Naive thymus-derived CD8-positive, alpha-beta T cell (primary cell): ENCODE measurements at regions not wholly inside any gene's neighbourhood (a gene's known extent, or its start where the extent isn't known, plus 50 kb on each side); places are given as distances from the start of the nearest gene placed in this dataset.
"Not testable (repeated sequence)": the region's sequence is repeated elsewhere in the genome, so short reads cannot be mapped to it uniquely, and the experiment has no call there.

ENCODE experiments used
- ATAC-seq, 2 donors: fragments of 150-1000 bp; cut with Tn5 transposase in 1 of 2; sonication (Bioruptor Pico), chemical (Tn5 transposase) in 1 of 2; 1 replicate in 1 of 2; 2 replicates in 1 of 2; pipeline ENCODE4 v1.10.0; 2021; ENCODE audit warnings: mild to moderate bottlenecking in 2 of 2, moderate library complexity in 2 of 2
- POLR2A ChIA-PET: fragments of 350-600 bp; sonication (Branson Sonifier 250); formaldehyde crosslinking; loops from one replicate; lab custom pipeline; 2021; ENCODE audit warnings: antibody characterized with exemption; lab: Charles Lee
- DNase-seq, 10 donors: peaks; one replicate each; pipeline versions ENCODE4 v3.0.0 to v3.0.0-alpha.2; 2020 to 2022
- H3K27ac Mint-ChIP-seq, 10 donors: one replicate each; pipeline ENCODE4 v1.8.0; 2020 to 2022; ENCODE audit warnings: mild to moderate bottlenecking in 10 of 10, mixed read lengths in 10 of 10, moderate library complexity in 4 of 10, inconsistent platforms in 1 of 10
- H3K27me3 Mint-ChIP-seq, 5 donors: one replicate each; pipeline ENCODE4 v1.8.0; 2021 to 2022; ENCODE audit warnings: mixed read lengths in 5 of 5
- H3K36me3 Mint-ChIP-seq, 3 donors: one replicate each; pipeline ENCODE4 v1.8.0; 2020 to 2022; ENCODE audit warnings: mixed read lengths in 3 of 3, mild to moderate bottlenecking in 2 of 3, inconsistent platforms in 1 of 3
- H3K4me1 Mint-ChIP-seq, 4 donors: one replicate each; pipeline ENCODE4 v1.8.0; 2021 to 2022; ENCODE audit warnings: mixed read lengths in 4 of 4
- H3K4me3 Mint-ChIP-seq, 10 donors: one replicate each; pipeline ENCODE4 v1.8.0; 2020 to 2022; ENCODE audit warnings: mild to moderate bottlenecking in 10 of 10, mixed read lengths in 10 of 10, moderate library complexity in 6 of 10, inconsistent platforms in 1 of 10
- H3K9me3 Mint-ChIP-seq, 9 donors: one replicate each; pipeline ENCODE4 v1.8.0; 2020 to 2022; ENCODE audit warnings: mixed read lengths in 9 of 9, mild to moderate bottlenecking in 3 of 9, inconsistent platforms in 1 of 9, moderate library complexity in 1 of 9

DNA sequence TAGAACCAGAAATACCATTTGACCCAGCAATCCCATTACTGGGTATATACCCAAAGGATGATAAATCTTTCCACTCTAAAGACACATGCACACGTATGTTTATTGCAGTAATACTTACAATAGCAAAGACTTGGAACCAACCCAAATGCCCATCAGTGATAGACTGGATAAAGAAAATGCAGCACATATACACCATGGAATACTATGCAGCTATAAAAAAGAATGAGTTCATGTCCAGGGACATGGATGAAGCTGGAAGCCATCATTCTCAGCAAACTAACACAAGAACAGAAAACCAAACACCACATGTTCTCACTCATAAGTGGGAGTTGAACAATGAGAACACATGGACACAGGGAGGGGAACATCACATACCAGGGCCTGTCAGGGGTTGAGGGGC lies 137.9 kb downstream of the PXDC1 start:
- H3K4me1 Mint-ChIP-seq, DNase-seq, H3K27me3 Mint-ChIP-seq, H3K4me3 Mint-ChIP-seq, ATAC-seq, H3K36me3 Mint-ChIP-seq, H3K9me3 Mint-ChIP-seq, POLR2A ChIA-PET: not testable (repeated sequence)
- peak overlapping the region in 1 of 10 donors; percentile 28 for H3K27ac Mint-ChIP-seq

DNA sequence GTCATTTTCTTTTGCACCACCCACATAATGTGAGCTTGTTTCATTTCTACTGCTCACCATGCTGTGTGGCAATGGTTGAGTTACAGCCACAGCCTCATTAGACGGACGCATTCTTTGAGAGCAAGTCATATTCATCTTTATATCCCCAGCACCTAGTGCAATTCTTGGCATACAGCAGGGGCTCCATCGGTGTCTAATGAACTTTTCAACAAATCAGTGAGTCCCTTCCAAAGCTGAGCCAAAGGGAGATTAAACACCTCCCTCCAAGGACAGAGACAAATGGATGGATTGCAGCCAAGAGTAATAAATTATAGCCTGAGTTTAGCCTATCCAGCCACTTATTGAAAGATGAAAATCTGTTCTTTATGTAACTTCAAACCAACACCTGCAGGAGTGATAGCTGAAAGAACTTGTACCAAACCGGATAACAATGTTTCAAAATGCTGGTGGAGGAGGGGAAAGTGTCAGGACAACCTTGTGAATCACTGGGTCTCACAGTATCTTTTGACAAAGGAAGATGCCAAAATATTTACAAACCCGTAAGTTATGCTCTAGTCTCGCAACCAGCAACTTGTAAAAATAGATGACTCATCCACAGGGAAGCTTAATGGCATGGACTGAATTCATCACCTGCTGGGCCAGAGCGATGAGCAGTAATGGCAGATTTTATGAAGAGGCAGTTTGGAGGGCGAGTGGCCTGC lies 139.0 kb downstream of the PXDC1 start:
- no peak overlapping the region for H3K27ac Mint-ChIP-seq

DNA sequence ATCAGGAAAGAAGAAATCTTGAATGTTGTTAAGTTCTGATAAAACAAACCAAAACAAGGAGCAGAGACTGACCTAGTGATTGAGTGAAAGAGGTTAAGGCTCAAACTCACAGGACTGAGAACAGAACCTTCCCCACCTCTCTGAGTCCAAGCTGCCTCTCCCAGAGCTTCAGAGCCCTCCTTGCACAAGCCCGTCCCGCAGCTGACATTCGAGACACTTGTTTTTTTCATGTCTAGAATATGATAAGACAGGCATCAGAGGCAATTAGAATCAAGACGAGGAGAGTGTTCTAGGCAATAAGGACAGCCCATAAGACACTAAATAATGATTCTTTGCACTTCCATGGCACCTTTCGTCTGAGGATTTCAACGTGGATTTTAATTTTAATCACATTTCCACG lies 140.6 kb downstream of the PXDC1 start:
- Mint-ChIP-seq H3K4me3 (no peak overlapping the region), H3K27ac (no peak overlapping the region), H3K9me3 (no peaks in the 10 kb centered on the region), H3K36me3 (no peaks in the 10 kb centered on the region), H3K27me3 (peaks cover 0 to 9% (median 4%) of the 10 kb centered on the region in 5 donors), H3K4me1 (no peaks in the 10 kb centered on the region)
- POLR2A ChIA-PET, result no interaction called here
- DNase-seq (no peak), ATAC-seq (no peak)

More for the DNA sequence above, 139.0 kb downstream of the PXDC1 start:
- POLR2A ChIA-PET, result no interaction called here
- H3K9me3 Mint-ChIP-seq, result no peaks in the 10 kb centered on the region
- no peaks in the 10 kb centered on the region for H3K36me3 Mint-ChIP-seq
- no peak overlapping the region for H3K4me3 Mint-ChIP-seq
- no peaks in the 10 kb centered on the region for H3K4me1 Mint-ChIP-seq
- H3K27me3 Mint-ChIP-seq, result peaks cover 0 to 9% (median 4%) of the 10 kb centered on the region in 5 donors
- ATAC-seq (no peak), DNase-seq (no peak)

DNA sequence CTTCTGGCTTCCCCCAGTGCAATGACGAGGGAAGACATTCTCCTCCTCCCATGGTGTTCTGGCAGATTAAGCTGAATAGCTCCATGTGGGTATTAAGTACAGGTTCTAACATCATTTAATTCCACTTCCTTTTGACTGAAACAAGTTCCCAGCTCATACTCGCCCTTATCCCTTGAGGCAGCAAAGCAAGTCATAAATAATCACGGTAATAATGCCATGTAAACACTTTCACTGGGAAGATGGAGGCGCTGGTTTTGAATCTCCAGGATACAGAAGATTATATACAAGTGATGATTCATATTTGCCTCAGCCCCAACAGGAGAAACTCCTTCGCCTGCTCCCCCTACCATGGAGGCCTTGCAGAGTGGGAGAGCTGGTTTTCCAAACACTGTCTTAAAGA lies 141.3 kb downstream of the PXDC1 start:
- H3K36me3 Mint-ChIP-seq, result no peaks in the 10 kb centered on the region
- H3K27me3 Mint-ChIP-seq, result peaks cover 0 to 9% (median 4%) of the 10 kb centered on the region in 5 donors
- POLR2A ChIA-PET, result no interaction called here
- no peaks in the 10 kb centered on the region for H3K4me1 Mint-ChIP-seq
- no peaks in the 10 kb centered on the region for H3K9me3 Mint-ChIP-seq
- ATAC-seq (no peak), DNase-seq (no peak)
- no peak overlapping the region for H3K27ac Mint-ChIP-seq
- no peak overlapping the region for H3K4me3 Mint-ChIP-seq

DNA sequence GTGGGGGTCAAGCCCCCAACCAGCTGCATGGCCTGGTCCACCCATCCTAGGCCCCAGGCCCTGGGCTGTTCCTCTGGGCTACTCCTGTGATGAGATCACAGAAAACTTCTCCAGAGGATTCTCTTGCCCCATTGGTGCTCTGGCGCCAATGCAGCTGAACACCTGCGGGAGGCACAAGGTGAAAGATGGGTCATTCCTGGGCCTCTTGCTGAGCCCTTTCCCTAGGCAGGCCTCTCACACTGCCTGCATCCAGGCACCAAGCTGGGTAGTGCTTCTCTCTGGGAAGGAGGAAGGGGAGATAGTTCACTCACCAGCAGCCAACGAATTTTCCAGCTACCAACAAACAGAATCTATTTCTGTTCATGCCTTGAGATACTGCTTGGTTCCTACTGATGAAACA lies 142.1 kb downstream of the PXDC1 start:
- no peaks in the 10 kb centered on the region for H3K9me3 Mint-ChIP-seq
- H3K27ac Mint-ChIP-seq, result no peak overlapping the region
- H3K4me1 Mint-ChIP-seq, result no peaks in the 10 kb centered on the region
- no peak overlapping the region for H3K4me3 Mint-ChIP-seq
- DNase-seq (peak in 1 of 10 donors; percentile 8), ATAC-seq (no peak)
- no peaks in the 10 kb centered on the region for H3K36me3 Mint-ChIP-seq
- POLR2A ChIA-PET, result no interaction called here
- H3K27me3 Mint-ChIP-seq, result peaks cover 0 to 9% (median 4%) of the 10 kb centered on the region in 5 donors

- POLR2A ChIA-PET, result no interaction called here
- peaks cover 0 to 9% (median 4%) of the 10 kb centered on the region in 5 donors for H3K27me3 Mint-ChIP-seq
- ATAC-seq (no peak), DNase-seq (no peak)
- no peak overlapping the region for H3K4me3 Mint-ChIP-seq
- no peak overlapping the region for H3K27ac Mint-ChIP-seq
- H3K9me3 Mint-ChIP-seq, result peaks cover 0 to 10% (median 0%) of the 10 kb centered on the region in 9 donors
- peaks cover 0 to 10% (median 6%) of the 10 kb centered on the region in 4 donors for H3K4me1 Mint-ChIP-seq
- no peaks in the 10 kb centered on the region for H3K36me3 Mint-ChIP-seq
Measured at GRCh38 chr6:3608159-3608558, 143.4 kb downstream of the PXDC1 start.

DNA sequence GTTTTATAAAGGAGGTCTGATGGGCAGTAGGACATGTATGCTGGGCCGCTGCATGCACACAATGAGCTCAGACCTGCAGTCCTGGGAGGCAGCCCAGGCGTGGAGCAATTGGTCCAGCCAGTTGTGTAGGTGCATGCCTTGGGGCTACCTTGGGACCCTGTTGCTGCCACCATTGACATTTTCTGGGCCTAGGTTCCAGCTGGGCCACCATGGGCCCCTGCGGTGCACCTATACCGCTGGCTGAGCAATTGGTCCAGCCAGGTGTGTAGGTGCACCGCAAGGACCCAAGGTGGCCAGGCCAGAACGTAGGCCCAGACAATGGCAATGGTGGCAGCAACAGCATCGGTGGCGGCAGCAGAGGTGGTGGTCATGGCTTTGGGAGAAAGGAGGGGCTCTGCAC lies 143.9 kb downstream of the PXDC1 start:
- Mint-ChIP-seq H3K4me1 (peaks cover 0 to 16% (median 7%) of the 10 kb centered on the region in 4 donors), H3K27ac (peak overlapping the region in 1 of 10 donors; percentile 25), H3K9me3 (peaks cover 0 to 13% (median 3%) of the 10 kb centered on the region in 9 donors), H3K36me3 (peaks cover 0 to under 1% (median 0%) of the 10 kb centered on the region in 3 donors), H3K27me3 (peaks cover 2 to 8% (median 4%) of the 10 kb centered on the region in 5 donors), H3K4me3 (no peak overlapping the region)
- DNase-seq (no peak), ATAC-seq (no peak)
- POLR2A ChIA-PET, result no interaction called here

DNA sequence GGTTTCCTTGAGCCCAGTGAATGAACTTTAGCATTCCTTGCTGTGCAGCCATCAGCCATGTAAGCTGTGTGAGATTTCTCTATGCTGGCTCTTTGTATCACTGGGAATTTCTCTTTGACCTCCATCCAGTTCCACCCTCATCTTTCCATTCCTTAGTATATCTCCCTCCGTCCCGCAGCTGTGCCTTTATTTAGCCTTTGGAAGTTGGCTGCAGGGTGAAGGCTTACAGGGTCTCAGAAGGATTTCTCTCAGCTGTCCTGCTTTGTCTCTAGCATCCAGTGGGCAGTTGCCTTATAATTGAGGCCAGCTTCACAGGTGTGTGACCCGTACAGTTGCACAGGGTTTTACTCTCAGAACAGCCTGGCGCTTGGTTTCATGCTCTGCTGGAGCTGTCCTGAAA lies 144.3 kb downstream of the PXDC1 start:
- peak overlapping the region in 1 of 10 donors; percentile 62 for H3K27ac Mint-ChIP-seq
- peaks cover 4 to 11% (median 6%) of the 10 kb centered on the region in 5 donors for H3K27me3 Mint-ChIP-seq
- H3K9me3 Mint-ChIP-seq, result peaks cover 2 to 17% (median 7%) of the 10 kb centered on the region in 9 donors
- ATAC-seq (no peak), DNase-seq (no peak)
- H3K4me1 Mint-ChIP-seq, result peaks cover 0 to 20% (median 7%) of the 10 kb centered on the region in 4 donors
- POLR2A ChIA-PET, result no interaction called here
- H3K36me3 Mint-ChIP-seq, result peaks cover 0 to 5% (median 4%) of the 10 kb centered on the region in 3 donors
- no peak overlapping the region for H3K4me3 Mint-ChIP-seq

- POLR2A ChIA-PET, result no interaction called here
- ATAC-seq, result no peak
- Mint-ChIP-seq H3K36me3 (peaks cover 0 to 21% (median 14%) of the 10 kb centered on the region in 3 donors), H3K4me1 (peaks cover 0 to 20% (median 7%) of the 10 kb centered on the region in 4 donors), H3K9me3 (peaks cover 9 to 38% (median 25%) of the 10 kb centered on the region in 9 donors), H3K27ac (peak overlapping the region in 3 of 10 donors; percentile 45 to 61 (median 49)), H3K27me3 (peaks cover 0 to 15% (median 6%) of the 10 kb centered on the region in 5 donors), H3K4me3 (peak overlapping the region in 1 of 10 donors; percentile 13)
- DNase-seq, result no peak
Measured at GRCh38 chr6:3603340-3604130, 146.7 kb upstream of the SLC22A23 start.

DNA sequence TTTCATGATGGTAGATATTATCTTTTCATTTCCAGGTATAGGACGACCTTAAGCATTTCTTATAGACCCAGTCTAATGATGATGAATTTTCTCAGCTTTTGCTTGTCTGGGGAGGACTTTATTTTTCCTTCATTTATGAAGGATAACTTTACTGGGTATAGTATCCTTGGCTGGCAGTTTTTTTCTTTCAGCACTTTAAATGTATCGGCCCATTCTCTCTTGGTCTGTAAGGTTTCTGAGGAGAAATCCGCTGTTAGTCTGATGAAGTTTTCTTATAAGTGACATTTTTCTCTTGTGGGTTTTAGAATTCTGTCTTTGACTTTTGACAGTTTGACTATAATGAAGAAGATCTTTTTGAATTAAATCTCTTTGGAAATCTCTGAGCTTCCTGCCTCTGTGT lies 144.7 kb upstream of the SLC22A23 start:
- Mint-ChIP-seq H3K36me3 (peaks cover 0 to 21% (median 14%) of the 10 kb centered on the region in 3 donors), H3K4me3 (no peak overlapping the region), H3K27me3 (peaks cover 0 to 14% (median 5%) of the 10 kb centered on the region in 5 donors), H3K4me1 (peaks cover 0 to 20% (median 7%) of the 10 kb centered on the region in 4 donors), H3K9me3 (peaks cover 9 to 38% (median 25%) of the 10 kb centered on the region in 9 donors), H3K27ac (no peak overlapping the region)
- POLR2A ChIA-PET, result no interaction called here
- ATAC-seq (no peak), DNase-seq (no peak)

- no peak overlapping the region for H3K4me3 Mint-ChIP-seq
- H3K4me1 Mint-ChIP-seq, result peaks cover 0 to 4% (median 0%) of the 10 kb centered on the region in 4 donors
- peaks cover 0 to 13% (median 3%) of the 10 kb centered on the region in 5 donors for H3K27me3 Mint-ChIP-seq
- H3K36me3 Mint-ChIP-seq, result peaks cover 0 to 21% (median 14%) of the 10 kb centered on the region in 3 donors
- peaks cover 7 to 28% (median 22%) of the 10 kb centered on the region in 9 donors for H3K9me3 Mint-ChIP-seq
- DNase-seq (no peak), ATAC-seq (no peak)
- POLR2A ChIA-PET, result no interaction called here
- no peak overlapping the region for H3K27ac Mint-ChIP-seq
Measured at GRCh38 chr6:3597500-3598064, 140.7 kb upstream of the SLC22A23 start.

DNA sequence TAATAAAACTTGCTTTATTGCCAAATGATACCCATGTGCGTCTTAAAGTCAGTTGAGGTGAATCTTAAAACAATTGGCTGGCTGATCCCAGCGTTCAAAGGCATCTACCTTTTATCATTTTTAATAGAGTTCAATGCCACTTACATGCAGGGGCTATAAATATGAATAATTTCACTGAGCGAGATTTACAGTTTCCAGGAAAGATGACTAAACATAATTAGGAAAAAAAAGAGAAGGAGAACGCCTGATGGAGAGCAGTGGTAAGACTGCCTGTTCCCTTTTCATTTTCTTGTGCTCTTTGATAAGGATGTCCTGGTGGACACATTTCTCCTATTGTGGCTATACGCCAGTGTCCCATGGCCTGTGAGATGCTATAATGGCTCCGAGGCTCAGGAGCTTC lies 139.9 kb upstream of the SLC22A23 start:
- Mint-ChIP-seq H3K4me1 (no peaks in the 10 kb centered on the region), H3K4me3 (no peak overlapping the region), H3K27ac (no peak overlapping the region), H3K27me3 (peaks cover 0 to 9% (median 0%) of the 10 kb centered on the region in 5 donors), H3K9me3 (peaks cover 0 to 19% (median 14%) of the 10 kb centered on the region in 9 donors), H3K36me3 (peaks cover 0 to 12% (median 8%) of the 10 kb centered on the region in 3 donors)
- ATAC-seq, result no peak
- POLR2A ChIA-PET, result no interaction called here
- no peak for DNase-seq
